ENCODE measurements at regions not wholly inside any gene's neighbourhood (a gene's known extent, or its start where the extent isn't known, plus 50 kb on each side); places are given as distances from the start of the nearest gene placed in this dataset.

- intact Hi-C loops (cut with micrococcal nuclease; ENCODE audit: unreplicated experiment): no loop called here
- Histone ChIP-seq H3K36me3 (ENCODE audit: control insufficient read depth, insufficient read depth, low read length) (no peaks in the 10 kb centered on the region), H3K27me3 (replicated peaks; ENCODE audit: control insufficient read depth, insufficient read depth, low read length) (no peaks in the 10 kb centered on the region), H3K9me3 (no peaks in the 10 kb centered on the region), H3K4me1 (0 out of 2 replicates have a peak, but pooled peaks cover 3% of the 10 kb centered on the region), H3K4me3 (ENCODE audit: low read depth, low read length) (no peak overlapping the region)
- TF ChIP-seq CTCF (IDR thresholded peaks at IDR 0.05; ENCODE audit: insufficient read depth in 1 of 2, low read depth in 1 of 2, low read length in 1 of 2, severe bottlenecking in 1 of 2, unreplicated experiment in 1 of 2): no peak
- Mint-ChIP-seq H3K9me3 (ENCODE audit: unreplicated experiment) (no peaks in the 10 kb centered on the region), H3K4me3 (ENCODE audit: unreplicated experiment) (no peak overlapping the region), H3K4me1 (ENCODE audit: low read depth, unreplicated experiment) (no peaks in the 10 kb centered on the region), H3K27ac (ENCODE audit: unreplicated experiment) (no peak overlapping the region), H3K36me3 (ENCODE audit: insufficient read depth, unreplicated experiment) (no peaks in the 10 kb centered on the region), H3K27me3 (ENCODE audit: insufficient read depth, unreplicated experiment) (peaks cover 3% of the 10 kb centered on the region)
- POLR2A ChIA-PET: no interaction called here
- no TSS peak for BruUV-seq (replicated peaks)
- no peak for DNase-seq
- CTCF ChIA-PET: no interaction called here
Observed at GRCh38 chr9:118536153-118536552, 832.0 kb downstream of the TLR4 start.

DNA sequence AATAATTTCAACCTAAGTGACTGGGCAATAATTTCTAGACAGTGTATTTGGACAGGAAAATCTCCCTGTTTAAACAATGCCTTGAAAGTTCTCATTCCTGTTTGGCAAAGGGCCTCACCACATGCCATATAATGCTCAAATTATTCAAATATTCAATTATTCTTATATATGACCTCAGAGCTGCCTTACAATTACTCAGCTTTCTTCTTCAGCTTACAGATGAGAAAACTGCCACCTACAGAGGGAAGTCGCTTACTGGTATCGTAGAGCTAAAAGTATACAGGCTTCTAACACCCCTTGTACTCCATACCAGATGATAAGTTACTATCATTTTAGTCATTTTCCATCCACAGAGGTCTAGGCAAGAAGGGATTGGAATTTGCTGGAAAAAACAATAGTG is 830.3 kb downstream of the BRINP1 start:
- no peak overlapping the region for H3K27ac Mint-ChIP-seq (ENCODE audit: unreplicated experiment)
- no TSS peak for BruUV-seq (replicated peaks)
- POLR2A ChIA-PET: no interaction called here
- Histone ChIP-seq H3K36me3 (ENCODE audit: control insufficient read depth, insufficient read depth, low read length) (no peaks in the 10 kb centered on the region), H3K9me3 (no peaks in the 10 kb centered on the region), H3K4me3 (ENCODE audit: low read depth, low read length) (no peak overlapping the region), H3K27me3 (replicated peaks; ENCODE audit: control insufficient read depth, insufficient read depth, low read length) (no peaks in the 10 kb centered on the region), H3K4me1 (no peaks in the 10 kb centered on the region)
- H3K36me3 Mint-ChIP-seq (ENCODE audit: insufficient read depth, unreplicated experiment): no peaks in the 10 kb centered on the region
- no peak overlapping the region for H3K4me3 Mint-ChIP-seq (ENCODE audit: unreplicated experiment)
- CTCF ChIA-PET: no interaction called here
- peaks cover 3% of the 10 kb centered on the region for H3K27me3 Mint-ChIP-seq (ENCODE audit: insufficient read depth, unreplicated experiment)
- intact Hi-C loops (cut with micrococcal nuclease; ENCODE audit: unreplicated experiment): no loop called here
- H3K4me1 Mint-ChIP-seq (ENCODE audit: low read depth, unreplicated experiment): no peaks in the 10 kb centered on the region
- TF ChIP-seq CTCF (IDR thresholded peaks at IDR 0.05; ENCODE audit: insufficient read depth in 1 of 2, low read depth in 1 of 2, low read length in 1 of 2, severe bottlenecking in 1 of 2, unreplicated experiment in 1 of 2): no peak
- no peak for DNase-seq
- H3K9me3 Mint-ChIP-seq (ENCODE audit: unreplicated experiment): no peaks in the 10 kb centered on the region

DNA sequence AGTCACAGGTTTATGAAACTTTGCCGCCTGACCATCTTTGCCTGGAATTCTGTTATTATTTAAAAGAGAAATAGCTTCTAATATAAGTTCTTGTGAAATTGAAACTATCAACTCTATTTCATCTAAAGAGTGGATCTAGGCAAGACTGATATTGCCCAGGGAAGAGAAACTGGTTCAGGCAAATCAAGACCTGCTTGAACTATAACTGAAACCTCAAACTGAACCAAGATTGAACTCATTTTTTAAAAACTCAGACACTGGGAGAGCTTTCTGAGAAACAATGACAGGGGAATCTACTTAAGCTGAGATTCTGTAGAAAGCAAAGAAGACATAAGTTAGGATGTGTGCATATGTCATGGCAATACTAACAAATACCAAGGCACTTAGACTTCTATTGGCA is 815.8 kb downstream of the BRINP1 start:
- DNase-seq: no peak
- no peaks in the 10 kb centered on the region for H3K4me1 ChIP-seq
- BruUV-seq (replicated peaks): no TSS peak
- H3K4me3 ChIP-seq (ENCODE audit: low read depth, low read length): no peak overlapping the region
- H3K9me3 Mint-ChIP-seq (ENCODE audit: unreplicated experiment): peaks cover 10% of the 10 kb centered on the region
- no peaks in the 10 kb centered on the region for H3K4me1 Mint-ChIP-seq (ENCODE audit: low read depth, unreplicated experiment)
- H3K4me3 Mint-ChIP-seq (ENCODE audit: unreplicated experiment): no peak overlapping the region
- TF ChIP-seq CTCF (IDR thresholded peaks at IDR 0.05; ENCODE audit: insufficient read depth in 1 of 2, low read depth in 1 of 2, low read length in 1 of 2, severe bottlenecking in 1 of 2, unreplicated experiment in 1 of 2): no peak
- CTCF ChIA-PET: no interaction called here
- no peaks in the 10 kb centered on the region for H3K27me3 Mint-ChIP-seq (ENCODE audit: insufficient read depth, unreplicated experiment)
- no peak overlapping the region for H3K27ac Mint-ChIP-seq (ENCODE audit: unreplicated experiment)
- no peaks in the 10 kb centered on the region for H3K36me3 ChIP-seq (ENCODE audit: control insufficient read depth, insufficient read depth, low read length)
- no peaks in the 10 kb centered on the region for H3K36me3 Mint-ChIP-seq (ENCODE audit: insufficient read depth, unreplicated experiment)
- POLR2A ChIA-PET: no interaction called here
- no peaks in the 10 kb centered on the region for H3K27me3 ChIP-seq (replicated peaks; ENCODE audit: control insufficient read depth, insufficient read depth, low read length)
- intact Hi-C loops (cut with micrococcal nuclease; ENCODE audit: unreplicated experiment): no loop called here
- H3K9me3 ChIP-seq: no peaks in the 10 kb centered on the region

All from Caco-2 (cell line).